ENCODE measurements at regions not wholly inside any gene's neighbourhood (a gene's known extent, or its start where the extent isn't known, plus 50 kb on each side); places are given as distances from the start of the nearest gene placed in this dataset.

DNA sequence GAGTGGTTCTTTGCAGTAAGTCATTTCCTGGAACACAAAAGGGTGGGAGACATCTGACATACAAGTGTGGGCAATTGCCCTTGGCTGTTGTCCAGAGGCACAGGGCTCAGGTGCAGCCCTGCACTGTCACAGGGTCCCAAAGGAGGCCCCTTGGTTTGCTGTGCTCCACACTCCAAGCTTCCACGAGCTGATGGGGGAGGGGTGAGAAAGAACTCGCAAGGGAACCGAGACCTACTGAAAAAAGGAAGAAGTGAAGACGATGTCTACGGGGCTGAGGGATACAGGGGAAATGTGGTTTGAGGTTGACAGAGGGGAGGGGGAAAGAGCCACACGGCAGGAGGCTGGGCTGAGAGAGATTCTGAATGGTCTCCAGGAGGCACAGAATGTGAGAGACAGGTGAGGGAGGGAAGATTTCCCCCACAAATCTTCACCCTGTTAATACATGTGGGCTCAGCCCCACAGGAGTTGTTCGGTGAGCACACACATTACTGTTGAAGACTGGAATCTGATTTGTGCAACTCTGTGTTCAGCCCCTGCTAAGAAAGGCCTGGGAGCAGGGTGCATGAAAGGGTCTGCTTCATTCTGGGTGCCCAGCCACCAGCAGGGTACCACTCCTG lies 123.4 kb downstream of the LY86 start:
- TF ChIP-seq, protein P1, sequence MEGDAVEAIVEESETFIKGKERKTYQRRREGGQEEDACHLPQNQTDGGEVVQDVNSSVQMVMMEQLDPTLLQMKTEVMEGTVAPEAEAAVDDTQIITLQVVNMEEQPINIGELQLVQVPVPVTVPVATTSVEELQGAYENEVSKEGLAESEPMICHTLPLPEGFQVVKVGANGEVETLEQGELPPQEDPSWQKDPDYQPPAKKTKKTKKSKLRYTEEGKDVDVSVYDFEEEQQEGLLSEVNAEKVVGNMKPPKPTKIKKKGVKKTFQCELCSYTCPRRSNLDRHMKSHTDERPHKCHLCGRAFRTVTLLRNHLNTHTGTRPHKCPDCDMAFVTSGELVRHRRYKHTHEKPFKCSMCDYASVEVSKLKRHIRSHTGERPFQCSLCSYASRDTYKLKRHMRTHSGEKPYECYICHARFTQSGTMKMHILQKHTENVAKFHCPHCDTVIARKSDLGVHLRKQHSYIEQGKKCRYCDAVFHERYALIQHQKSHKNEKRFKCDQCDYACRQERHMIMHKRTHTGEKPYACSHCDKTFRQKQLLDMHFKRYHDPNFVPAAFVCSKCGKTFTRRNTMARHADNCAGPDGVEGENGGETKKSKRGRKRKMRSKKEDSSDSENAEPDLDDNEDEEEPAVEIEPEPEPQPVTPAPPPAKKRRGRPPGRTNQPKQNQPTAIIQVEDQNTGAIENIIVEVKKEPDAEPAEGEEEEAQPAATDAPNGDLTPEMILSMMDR (IDR thresholded peaks at IDR 0.05), result no peak
- TF ChIP-seq POLR2A (IDR thresholded peaks at IDR 0.05), result no peak

Data from heart left ventricle (tissue), 13 donors.